H9 (cell line): ENCODE measurements at regions not wholly inside any gene's neighbourhood (a gene's known extent, or its start where the extent isn't known, plus 50 kb on each side); places are given as distances from the start of the nearest gene placed in this dataset.

Experiments
- DNase-seq: peaks from one replicate; pipeline ENCODE4 v3.0.0-alpha.2; 2017
- H2AFZ ChIP-seq: one replicate; pipeline ENCODE4 v1.6.1; 2013; ENCODE audit warnings: mild to moderate bottlenecking, low read length, control low read depth, moderate library complexity
- H2AK5ac ChIP-seq: 2 replicates; pipeline ENCODE4 v1.6.1; 2013; ENCODE audit warnings: low read length, control low read depth, mixed read lengths; ENCODE audit not compliant: insufficient read length
- H2BK120ac ChIP-seq: one replicate; pipeline ENCODE4 v1.6.1; 2013; ENCODE audit warnings: low read depth, mild to moderate bottlenecking, low read length, control low read depth, inconsistent platforms; ENCODE audit not compliant: poor library complexity, severe bottlenecking
- H2BK12ac ChIP-seq: 2 replicates; pipeline ENCODE4 v1.6.1; 2013; ENCODE audit warnings: low read length, control low read depth, mixed read lengths, low read depth; ENCODE audit not compliant: insufficient read length
- H2BK15ac ChIP-seq: 2 replicates; pipeline ENCODE4 v1.6.1; 2013; ENCODE audit warnings: low read depth, low read length, control low read depth
- H2BK20ac ChIP-seq: one replicate; pipeline ENCODE4 v1.6.1; 2013; ENCODE audit warnings: low read depth, mild to moderate bottlenecking, low read length, control low read depth, inconsistent platforms; ENCODE audit not compliant: poor library complexity, severe bottlenecking
- H2BK5ac ChIP-seq: 2 replicates; pipeline ENCODE4 v1.6.1; 2013; ENCODE audit warnings: low read length, control low read depth, mixed read lengths; ENCODE audit not compliant: insufficient read length
- H3K14ac ChIP-seq: 2 replicates; pipeline ENCODE4 v1.6.1; 2013; ENCODE audit warnings: low read length, control low read depth; ENCODE audit not compliant: insufficient read depth
- H3K18ac ChIP-seq: 2 replicates; pipeline ENCODE4 v1.6.1; 2013; ENCODE audit warnings: low read depth, mild to moderate bottlenecking, mixed read lengths, low read length, control low read depth; ENCODE audit not compliant: insufficient read length
- H3K23ac ChIP-seq: 2 replicates; pipeline ENCODE4 v1.6.1; 2013; ENCODE audit warnings: low read length, control low read depth, mixed read lengths, low read depth; ENCODE audit not compliant: insufficient read length
- H3K23me2 ChIP-seq: 2 replicates; pipeline ENCODE4 v1.6.1; 2013; ENCODE audit warnings: low read depth, mild to moderate bottlenecking, mixed read lengths, low read length, control low read depth; ENCODE audit not compliant: insufficient read length, poor library complexity, severe bottlenecking
- H3K27ac ChIP-seq: 2 replicates; pipeline ENCODE4 v1.5.1; 2013; ENCODE audit warnings: low read length, control low read depth, mixed read lengths, low read depth; ENCODE audit not compliant: insufficient read length
- H3K27me3 ChIP-seq: 2 replicates; pipeline ENCODE4 v1.6.1; 2013; ENCODE audit warnings: low read length, control low read depth, inconsistent platforms; ENCODE audit not compliant: insufficient read depth
- H3K4ac ChIP-seq: 2 replicates; pipeline ENCODE4 v1.6.1; 2013; ENCODE audit warnings: low read depth, mild to moderate bottlenecking, control low read depth, inconsistent platforms, low read length, moderate library complexity
- H3K4me1 ChIP-seq: 2 replicates; pipeline ENCODE4 v1.6.1; 2013; ENCODE audit warnings: low read length, control low read depth, inconsistent platforms; ENCODE audit not compliant: insufficient read depth
- H3K4me2 ChIP-seq: 2 replicates; pipeline ENCODE4 v1.6.1; 2013; ENCODE audit warnings: low read length, control low read depth, mixed read lengths; ENCODE audit not compliant: insufficient read length, insufficient read depth
- H3K56ac ChIP-seq: 2 replicates; pipeline ENCODE4 v1.6.1; 2013; ENCODE audit warnings: low read depth, mild to moderate bottlenecking, mixed read lengths, low read length, control low read depth; ENCODE audit not compliant: insufficient read length
- H3K79me1 ChIP-seq: 2 replicates; pipeline ENCODE4 v1.6.1; 2013; ENCODE audit warnings: low read depth, mild to moderate bottlenecking, moderate library complexity, low read length, control low read depth, inconsistent platforms; ENCODE audit not compliant: insufficient read depth, poor library complexity, severe bottlenecking
- H3K79me2 ChIP-seq: 2 replicates; pipeline ENCODE4 v1.6.1; 2013; ENCODE audit warnings: low read length, control low read depth, inconsistent platforms; ENCODE audit not compliant: insufficient read depth
- H3K9ac ChIP-seq: 2 replicates; pipeline ENCODE4 v1.6.1; 2013; ENCODE audit warnings: low read length, control low read depth, mixed read lengths; ENCODE audit not compliant: insufficient read length; ENCODE audit errors: extremely low read depth
- H3K9me3 ChIP-seq: one replicate; pipeline ENCODE4 v1.6.1; 2013; ENCODE audit warnings: low read depth, low read length, inconsistent platforms; ENCODE audit not compliant: control insufficient read depth
- H3T11ph ChIP-seq: one replicate; pipeline ENCODE4 v1.6.1; 2013; ENCODE audit warnings: mild to moderate bottlenecking, low read length, control low read depth, inconsistent platforms
- H4K20me1 ChIP-seq: one replicate; pipeline ENCODE4 v1.6.1; 2013; ENCODE audit not compliant: control insufficient read depth, insufficient read length, insufficient read depth
- H4K5ac ChIP-seq: 2 replicates; pipeline ENCODE4 v1.6.1; 2013; ENCODE audit warnings: low read depth, mild to moderate bottlenecking, mixed read lengths, low read length, control low read depth; ENCODE audit not compliant: insufficient read length
- H4K8ac ChIP-seq: replicated peaks from 2 replicates; pipeline ENCODE4 v1.6.1; 2013; ENCODE audit warnings: low read length, control low read depth, mixed read lengths, low read depth; ENCODE audit not compliant: insufficient read length
- H4K91ac ChIP-seq: 2 replicates; pipeline ENCODE4 v1.6.1; 2013; ENCODE audit warnings: low read depth, mild to moderate bottlenecking, moderate library complexity, mixed read lengths, low read length, control low read depth; ENCODE audit not compliant: insufficient read length
- H3K27ac Mint-ChIP-seq, 3 experiments: 2 replicates in 2 of 3; 3 replicates in 1 of 3; pipeline ENCODE4 v1.8.0; 2020 to 2021; ENCODE audit warnings: mixed read lengths in 3 of 3, mild to moderate bottlenecking in 1 of 3, moderate library complexity in 1 of 3
- H3K27me3 Mint-ChIP-seq: 2 replicates; pipeline ENCODE4 v1.8.0; 2021; ENCODE audit warnings: low read depth, mild to moderate bottlenecking, moderate library complexity, mixed read lengths
- H3K36me3 Mint-ChIP-seq, 3 experiments: 2 replicates in 2 of 3; 3 replicates in 1 of 3; pipeline ENCODE4 v1.8.0; 2020 to 2021; ENCODE audit warnings: low read depth in 3 of 3, mixed read lengths in 3 of 3; ENCODE audit not compliant: insufficient read depth in 1 of 3
- H3K4me1 Mint-ChIP-seq, 2 experiments: 2 replicates each; pipeline ENCODE4 v1.8.0; 2020; ENCODE audit warnings: mixed read lengths in 2 of 2
- H3K4me3 Mint-ChIP-seq, 2 experiments: 2 replicates in 1 of 2; 3 replicates in 1 of 2; pipeline ENCODE4 v1.8.0; 2020 to 2021; ENCODE audit warnings: mild to moderate bottlenecking in 2 of 2, mixed read lengths in 2 of 2, moderate library complexity in 1 of 2
- H3K9me3 Mint-ChIP-seq, 2 experiments: 2 replicates in 1 of 2; 3 replicates in 1 of 2; pipeline ENCODE4 v1.8.0; 2020; ENCODE audit warnings: mild to moderate bottlenecking in 2 of 2, mixed read lengths in 2 of 2, moderate library complexity in 1 of 2
- WGBS: extraction: QIAGEN DNeasy Blood & Tissue Kit; methylation state at CpG from one replicate; pipeline ENCODE4 v1.1.7; 2013; ENCODE audit warnings: missing lambda C conversion rate, low lambda C conversion rate, mixed read lengths; ENCODE audit not compliant: insufficient read length; ENCODE audit errors: extremely low coverage; 5-methylcytosine and 5-hydroxymethylcytosine counted together
- TF ChIP-seq, protein P1 (sequence below): fragments of 200-600 bp; sonication (generic); conservative IDR thresholded peaks from 3 replicates; pipeline ENCODE4 v1.8.0; 2021; ENCODE audit warnings: antibody characterized with exemption, mild to moderate bottlenecking

DNA sequence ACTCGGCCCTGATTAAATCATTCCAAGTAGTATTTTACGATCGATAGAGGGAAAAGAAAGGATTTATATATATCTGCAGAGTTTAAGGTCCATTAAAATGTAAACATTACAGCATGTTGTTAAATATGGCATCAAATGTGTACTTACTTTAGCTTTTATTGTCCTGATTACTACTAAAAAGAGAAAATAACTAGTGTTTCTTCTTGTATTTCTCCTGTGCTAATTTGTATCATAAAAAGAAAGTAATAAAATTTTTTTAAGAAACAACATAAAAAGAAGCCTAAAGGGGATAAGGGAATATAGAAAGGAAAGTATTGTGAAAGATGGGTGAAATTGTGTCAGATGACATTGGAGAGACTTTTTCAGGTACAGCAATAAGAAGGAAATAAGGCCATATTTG is 300.3 kb upstream of the ARSJ start:
- Histone ChIP-seq H2BK120ac (no peak overlapping the region), H2BK20ac (no peak overlapping the region), H3K4ac (no peak overlapping the region), H3K18ac (no peak overlapping the region), H2BK5ac (no peak overlapping the region), H4K20me1 (no peaks in the 10 kb centered on the region), H2AK5ac (no peak overlapping the region), H3K4me1 (no peaks in the 10 kb centered on the region), H3K4me2 (no peak overlapping the region), H3K56ac (no peak overlapping the region), H3K27me3 (no peaks in the 10 kb centered on the region), H4K91ac (no peak overlapping the region), H3K23ac (no peak overlapping the region), H4K5ac (no peak overlapping the region), H3K14ac (no peak overlapping the region), H2AFZ (no peak overlapping the region), H4K8ac (no peak overlapping the region), H3K9me3 (no peaks in the 10 kb centered on the region), H3K23me2 (no peaks in the 10 kb centered on the region), H3T11ph (no peak overlapping the region), H2BK15ac (no peak overlapping the region), H3K9ac (no peak overlapping the region), H3K27ac (no peak overlapping the region), H3K79me1 (no peaks in the 10 kb centered on the region), H3K79me2 (no peaks in the 10 kb centered on the region), H2BK12ac (no peak overlapping the region)
- no peaks in the 10 kb centered on the region; the same call in 1 of the 2 replicates for H3K27me3 Mint-ChIP-seq
- no peak for DNase-seq
- no peak overlapping the region for H3K27ac Mint-ChIP-seq
- H3K4me1 Mint-ChIP-seq = peaks cover 0 to 2% of the 10 kb centered on the region in 2 experiments; a peak in 1 of 4 replicates
- no peaks in the 10 kb centered on the region for H3K36me3 Mint-ChIP-seq
- WGBS = no CpG with 5 or more reads among the region's 3 CpGs
- no peak overlapping the region for H3K4me3 Mint-ChIP-seq
- TF ChIP-seq, protein P1, sequence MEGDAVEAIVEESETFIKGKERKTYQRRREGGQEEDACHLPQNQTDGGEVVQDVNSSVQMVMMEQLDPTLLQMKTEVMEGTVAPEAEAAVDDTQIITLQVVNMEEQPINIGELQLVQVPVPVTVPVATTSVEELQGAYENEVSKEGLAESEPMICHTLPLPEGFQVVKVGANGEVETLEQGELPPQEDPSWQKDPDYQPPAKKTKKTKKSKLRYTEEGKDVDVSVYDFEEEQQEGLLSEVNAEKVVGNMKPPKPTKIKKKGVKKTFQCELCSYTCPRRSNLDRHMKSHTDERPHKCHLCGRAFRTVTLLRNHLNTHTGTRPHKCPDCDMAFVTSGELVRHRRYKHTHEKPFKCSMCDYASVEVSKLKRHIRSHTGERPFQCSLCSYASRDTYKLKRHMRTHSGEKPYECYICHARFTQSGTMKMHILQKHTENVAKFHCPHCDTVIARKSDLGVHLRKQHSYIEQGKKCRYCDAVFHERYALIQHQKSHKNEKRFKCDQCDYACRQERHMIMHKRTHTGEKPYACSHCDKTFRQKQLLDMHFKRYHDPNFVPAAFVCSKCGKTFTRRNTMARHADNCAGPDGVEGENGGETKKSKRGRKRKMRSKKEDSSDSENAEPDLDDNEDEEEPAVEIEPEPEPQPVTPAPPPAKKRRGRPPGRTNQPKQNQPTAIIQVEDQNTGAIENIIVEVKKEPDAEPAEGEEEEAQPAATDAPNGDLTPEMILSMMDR = no peak
- no peaks in the 10 kb centered on the region for H3K9me3 Mint-ChIP-seq
